Loucy (cell line): ENCODE measurements at regions not wholly inside any gene's neighbourhood (a gene's known extent, or its start where the extent isn't known, plus 50 kb on each side); places are given as distances from the start of the nearest gene placed in this dataset.
"Not testable (repeated sequence)": the region's sequence is repeated elsewhere in the genome, so short reads cannot be mapped to it uniquely, and the experiment has no call there.

ENCODE experiments used
- CTCF ChIP-seq: fragments of 200-600 bp; sonication (generic); conservative IDR thresholded peaks from 2 replicates; pipeline ENCODE4 v1.5.1; 2014; ENCODE audit warnings: mild to moderate bottlenecking, antibody characterized with exemption, low read length
- EZH2phosphoT487 ChIP-seq: fragments of 200-600 bp; IDR thresholded peaks from 2 replicates; pipeline ENCODE4 v1.6.1; 2018; ENCODE audit warnings: antibody characterized with exemption, mild to moderate bottlenecking, moderate library complexity, borderline replicate concordance

GRCh38 chr7:9552431-9552830 lies 1119.0 kb downstream of the NXPH1 start:
- not testable (repeated sequence) for TF ChIP-seq CTCF, EZH2phosphoT487
